GM18505 (cell line): ENCODE measurements at regions not wholly inside any gene's neighbourhood (a gene's known extent, or its start where the extent isn't known, plus 50 kb on each side); places are given as distances from the start of the nearest gene placed in this dataset.

Experiments used
- ATAC-seq: cut with Tn5 transposase; IDR thresholded peaks from one replicate; pipeline ENCODE4 v1.9.1; 2021; ENCODE audit not compliant: unreplicated experiment
- POLR2A ChIP-seq: IDR thresholded peaks from 4 replicates; pipeline ENCODE4 v1.6.1; 2011; ENCODE audit warnings: borderline replicate concordance; ENCODE audit not compliant: insufficient read depth, insufficient read length; ENCODE audit errors: extremely low read depth

GRCh38 chr6:84556541-84557335 is 207.7 kb downstream of the TBX18 start:
- no peak for ATAC-seq
- no peak for TF ChIP-seq POLR2A

- TF ChIP-seq POLR2A, result no peak
- no peak for ATAC-seq
Measured at GRCh38 chr6:84554706-84555105, 209.7 kb downstream of the TBX18 start.

GRCh38 chr6:84554074-84554473 is 210.3 kb downstream of the TBX18 start:
- no peak for TF ChIP-seq POLR2A
- ATAC-seq, result no peak

GRCh38 chr6:84553527-84553926 is 210.9 kb downstream of the TBX18 start:
- no peak for TF ChIP-seq POLR2A
- ATAC-seq, result no peak

GRCh38 chr6:84551797-84552196 is 212.6 kb downstream of the TBX18 start:
- no peak for ATAC-seq
- no peak for TF ChIP-seq POLR2A

- TF ChIP-seq POLR2A, result no peak
- no peak for ATAC-seq
Measured at GRCh38 chr6:84549917-84550316, 214.5 kb downstream of the TBX18 start.

GRCh38 chr6:84547341-84547801 is 217.0 kb downstream of the TBX18 start:
- no peak for TF ChIP-seq POLR2A
- no peak for ATAC-seq

GRCh38 chr6:84546427-84546914 is 217.9 kb downstream of the TBX18 start:
- no peak for ATAC-seq
- no peak for TF ChIP-seq POLR2A

GRCh38 chr6:84539122-84539856 is 225.1 kb downstream of the TBX18 start:
- no peak for ATAC-seq
- no peak for TF ChIP-seq POLR2A

GRCh38 chr6:84536885-84537638 is 227.3 kb downstream of the TBX18 start:
- TF ChIP-seq POLR2A, result no peak
- no peak for ATAC-seq

GRCh38 chr6:84528201-84528600 is 236.2 kb downstream of the TBX18 start:
- TF ChIP-seq POLR2A, result no peak
- no peak for ATAC-seq

GRCh38 chr6:84526631-84527030 is 237.8 kb downstream of the TBX18 start:
- TF ChIP-seq POLR2A, result no peak
- ATAC-seq, result no peak

- no peak for TF ChIP-seq POLR2A
- ATAC-seq, result no peak
Measured at GRCh38 chr6:84525907-84526306, 238.5 kb downstream of the TBX18 start.
